ENCODE measurements at regions not wholly inside any gene's neighbourhood (a gene's known extent, or its start where the extent isn't known, plus 50 kb on each side); places are given as distances from the start of the nearest gene placed in this dataset.

DNA sequence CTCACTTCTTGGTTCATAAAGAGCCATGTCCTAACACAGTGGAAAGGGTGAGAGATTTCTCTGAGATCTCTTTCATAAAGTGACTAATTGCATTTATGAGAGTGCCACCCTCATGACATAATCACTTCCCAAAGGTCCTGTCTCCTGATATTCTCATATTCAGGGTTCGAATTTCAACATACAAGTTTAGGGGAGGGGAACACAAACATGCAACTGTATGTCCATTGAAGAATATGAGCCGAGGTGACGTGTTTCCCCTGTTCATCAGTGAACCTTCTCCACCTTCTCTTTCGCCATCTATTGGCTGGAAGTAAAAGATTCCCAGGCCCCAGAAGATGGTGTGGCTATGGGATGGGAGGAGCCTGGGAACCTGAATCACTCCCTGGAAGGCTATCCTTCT lies 354.2 kb upstream of the ATP2B1 start:
- TF ChIP-seq POLR2A (IDR thresholded peaks at IDR 0.05; ENCODE audit: low read depth, low read length) (no peak), POLR2AphosphoS5 (IDR thresholded peaks at IDR 0.05; ENCODE audit: low read length) (no peak), RFX5 (IDR thresholded peaks at IDR 0.05; ENCODE audit: low read depth, low read length) (no peak), PAX8 (IDR thresholded peaks at IDR 0.05) (no peak), CBX5 (IDR thresholded peaks at IDR 0.05; ENCODE audit: low read depth) (no peak), ZBTB33 (IDR thresholded peaks at IDR 0.05) (no peak)
- TF ChIP-seq, protein P1, sequence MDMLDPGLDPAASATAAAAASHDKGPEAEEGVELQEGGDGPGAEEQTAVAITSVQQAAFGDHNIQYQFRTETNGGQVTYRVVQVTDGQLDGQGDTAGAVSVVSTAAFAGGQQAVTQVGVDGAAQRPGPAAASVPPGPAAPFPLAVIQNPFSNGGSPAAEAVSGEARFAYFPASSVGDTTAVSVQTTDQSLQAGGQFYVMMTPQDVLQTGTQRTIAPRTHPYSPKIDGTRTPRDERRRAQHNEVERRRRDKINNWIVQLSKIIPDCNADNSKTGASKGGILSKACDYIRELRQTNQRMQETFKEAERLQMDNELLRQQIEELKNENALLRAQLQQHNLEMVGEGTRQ (IDR thresholded peaks at IDR 0.05; ENCODE audit: borderline replicate concordance, low read depth, low read length), result no peak

Measured in GM12878 (cell line).